Endothelial cell of umbilical vein (primary cell): ENCODE measurements at regions not wholly inside any gene's neighbourhood (a gene's known extent, or its start where the extent isn't known, plus 50 kb on each side); places are given as distances from the start of the nearest gene placed in this dataset.

Experiments used
- BruUV-seq: library from RNA; stranded (reverse); fragments of 400-500 nt; replicated peaks from 2 replicates; lab custom pipeline; 2021; lab: Mats Ljungman, UMichigan
- CTCF ChIA-PET: fragments of 300-600, 350-600 bp; sonication (Branson Sonifier 250); formaldehyde crosslinking; loops from one replicate; lab custom pipeline; 2021; ENCODE audit warnings: antibody characterized with exemption, inconsistent platforms; lab: Charles Lee
- POLR2A ChIA-PET: fragments of 300-600, 350-600 bp; sonication (Branson Sonifier 250); formaldehyde crosslinking; loops from one replicate; lab custom pipeline; 2021; ENCODE audit warnings: antibody characterized with exemption, inconsistent platforms; lab: Charles Lee
- DNase-seq: peaks from one replicate; pipeline ENCODE4 v3.0.0-alpha.2; 2011; ENCODE audit warnings: low read depth, low spot score
- FAIRE-seq: peaks from 2 replicates; lab custom pipeline; 2011; peaks lifted over from hg19 to GRCh38; lab: Jason Lieb, UNC
- H2AFZ ChIP-seq: 2 replicates; pipeline ENCODE4 v1.6.0; 2012; ENCODE audit warnings: low read depth, low read length, control low read depth, inconsistent platforms
- H3K27ac ChIP-seq: 2 replicates; pipeline ENCODE4 v1.5.1; 2011; ENCODE audit warnings: low read depth, mild to moderate bottlenecking, control low read depth, low read length, moderate library complexity; ENCODE audit not compliant: insufficient read depth
- H3K27me3 ChIP-seq, 2 experiments: 2 replicates each; pipeline versions ENCODE4 v1.6.0 to v1.6.1; 2011; ENCODE audit warnings: low read length in 2 of 2, mixed read lengths in 1 of 2; ENCODE audit not compliant: control insufficient read depth in 2 of 2, insufficient read depth in 2 of 2
- H3K36me3 ChIP-seq, 2 experiments: 2 replicates in 1 of 2; 3 replicates in 1 of 2; pipeline ENCODE4 v1.5.1; 2011; ENCODE audit warnings: low read length in 2 of 2, mild to moderate bottlenecking in 1 of 2, moderate library complexity in 1 of 2; ENCODE audit not compliant: control insufficient read depth in 2 of 2, insufficient read depth in 2 of 2; ENCODE audit errors: extremely low read depth in 1 of 2
- H3K4me1 ChIP-seq: 3 replicates; pipeline ENCODE4 v1.5.1; 2011; ENCODE audit warnings: mild to moderate bottlenecking, low read length; ENCODE audit not compliant: control insufficient read depth, insufficient read depth; ENCODE audit errors: extremely low read depth
- H3K4me2 ChIP-seq: 2 replicates; pipeline ENCODE4 v1.6.1; 2011; ENCODE audit warnings: low read length, control low read depth, mixed read lengths; ENCODE audit not compliant: insufficient read depth
- H3K4me3 ChIP-seq, 3 experiments: fragments of 200-600 bp in 1 of 3; sonication (generic), shearing (Covaris generic) in 1 of 3; replicated peaks in 1 of 3; 2 replicates each; pipeline ENCODE4 v1.5.1; 2011 to 2016; ENCODE audit warnings: control low read depth in 3 of 3, low read length in 3 of 3, mild to moderate bottlenecking in 2 of 3, inconsistent platforms in 1 of 3, low read depth in 1 of 3, moderate library complexity in 1 of 3; ENCODE audit not compliant: insufficient read depth in 1 of 3
- H3K79me2 ChIP-seq: 2 replicates; pipeline ENCODE4 v1.6.0; 2012; ENCODE audit warnings: low read length, inconsistent platforms; ENCODE audit not compliant: control insufficient read depth, insufficient read depth
- H3K9ac ChIP-seq: replicated peaks from 2 replicates; pipeline ENCODE3; 2011; ENCODE audit warnings: low read length, control low read depth; ENCODE audit not compliant: insufficient read depth; ENCODE audit errors: extremely low read depth
- H3K9me1 ChIP-seq: replicated peaks from 3 replicates; pipeline ENCODE4 v1.6.0; 2011; ENCODE audit warnings: mild to moderate bottlenecking, low read length; ENCODE audit not compliant: control insufficient read depth, insufficient read depth; ENCODE audit errors: extremely low read depth
- H3K9me3 ChIP-seq: replicated peaks from 2 replicates; pipeline ENCODE4 v1.5.1; 2012; ENCODE audit warnings: low read length, inconsistent platforms; ENCODE audit not compliant: control insufficient read depth, insufficient read depth
- H4K20me1 ChIP-seq: replicated peaks from 2 replicates; pipeline ENCODE3; 2011; ENCODE audit warnings: mild to moderate bottlenecking, low read length; ENCODE audit not compliant: control insufficient read depth, insufficient read depth; ENCODE audit errors: extremely low read depth
- CTCF ChIP-seq, 2 donors: IDR thresholded peaks; 1 replicate in 1 of 2; 2 replicates in 1 of 2; pipeline ENCODE4 v1.5.1; 2011; ENCODE audit warnings: low read length in 2 of 2, mild to moderate bottlenecking in 2 of 2, moderate library complexity in 2 of 2, control low read depth in 1 of 2, inconsistent platforms in 1 of 2, low read depth in 1 of 2; ENCODE audit not compliant: insufficient read depth in 1 of 2; ENCODE audit errors: extremely low read depth in 1 of 2
- EZH2 ChIP-seq: IDR thresholded peaks from 2 replicates; pipeline ENCODE4 v1.6.1; 2012; ENCODE audit warnings: borderline replicate concordance, low read depth, mild to moderate bottlenecking, moderate library complexity, low read length, inconsistent platforms; ENCODE audit not compliant: severe bottlenecking
- FOS ChIP-seq: IDR thresholded peaks from 2 replicates; pipeline ENCODE4 v1.6.1; 2011; ENCODE audit warnings: mild to moderate bottlenecking, low read length, moderate library complexity, borderline replicate concordance; ENCODE audit not compliant: insufficient read depth
- GATA2 ChIP-seq: IDR thresholded peaks from 2 replicates; pipeline ENCODE4 v1.7.0; 2011; ENCODE audit warnings: low read depth, mild to moderate bottlenecking, moderate library complexity, mixed read lengths, low read length; ENCODE audit not compliant: insufficient read length, insufficient read depth
- JUN ChIP-seq: IDR thresholded peaks from 2 replicates; pipeline ENCODE4 v1.6.1; 2011; ENCODE audit warnings: borderline replicate concordance, low read depth; ENCODE audit not compliant: insufficient read length, insufficient read depth
- MAX ChIP-seq: IDR thresholded peaks from 2 replicates; pipeline ENCODE4 v1.6.1; 2011; ENCODE audit not compliant: insufficient read depth, insufficient read length
- MYC ChIP-seq: IDR thresholded peaks from one replicate; pipeline ENCODE4 v1.6.1; 2011; ENCODE audit warnings: mild to moderate bottlenecking, low read depth, low read length
- POLR2A ChIP-seq: IDR thresholded peaks from 2 replicates; pipeline ENCODE4 v1.6.1; 2012; ENCODE audit warnings: low read depth, mild to moderate bottlenecking, control low read depth, low read length
- POLR2AphosphoS5 ChIP-seq: IDR thresholded peaks from 2 replicates; pipeline ENCODE4 v1.6.1; 2012; ENCODE audit warnings: low read depth, mild to moderate bottlenecking, control low read depth, low read length, moderate library complexity; ENCODE audit not compliant: insufficient read depth
- dilution Hi-C: fragments of 300-500 bp; cut with MboI; formaldehyde crosslinking; loops from one replicate; pipeline ENCODE4 v1.15.0; 2019; ENCODE audit warnings: low sequenced_read_pairs; ENCODE audit not compliant: extremely low pct_ligation_motif_present
- intact Hi-C: fragments of 100-400 bp; cut with micrococcal nuclease; formaldehyde crosslinking; loops from one replicate; pipeline ENCODE4 v1.10.0; 2022

- no peak overlapping the region for H3K4me2 ChIP-seq
- CTCF ChIA-PET: no interaction called here
- H3K36me3 ChIP-seq: no peaks in the 10 kb centered on the region
- H3K9me1 ChIP-seq: no peaks in the 10 kb centered on the region
- no peak overlapping the region for H3K4me3 ChIP-seq
- H3K9me3 ChIP-seq: no peaks in the 10 kb centered on the region
- dilution Hi-C loops: no loop called here
- DNase-seq: no peak
- H3K79me2 ChIP-seq: no peaks in the 10 kb centered on the region
- no peak overlapping the region for H3K9ac ChIP-seq
- no TSS peak for BruUV-seq
- POLR2A ChIA-PET: no interaction called here
- TF ChIP-seq POLR2AphosphoS5 (no peak), MAX (no peak), JUN (no peak), GATA2 (no peak), MYC (no peak), POLR2A (no peak), CTCF (IDR thresholded peaks at IDR 0.05; ENCODE audit: extremely low read depth in 1 of 2, insufficient read depth in 1 of 2, low read depth in 1 of 2, low read length in 2 of 2) (no peak), FOS (no peak), EZH2 (no peak)
- peaks cover 0 to 2% of the 10 kb centered on the region in 2 experiments for H3K27me3 ChIP-seq
- H3K27ac ChIP-seq: no peak overlapping the region
- no peaks in the 10 kb centered on the region for H4K20me1 ChIP-seq
- H3K4me1 ChIP-seq: no peaks in the 10 kb centered on the region
- no peak overlapping the region for H2AFZ ChIP-seq
- no peak for FAIRE-seq
- intact Hi-C loops: no loop called here
These were observed 480.7 kb upstream of the TCF4 start for GRCh38 chr18:56068701-56069100.
